A673 (cell line): ENCODE measurements at regions not wholly inside any gene's neighbourhood (a gene's known extent, or its start where the extent isn't known, plus 50 kb on each side); places are given as distances from the start of the nearest gene placed in this dataset.

Source experiments
- CTCF ChIP-seq: fragments of 300-800, 200-600 bp; sonication (generic); conservative IDR thresholded peaks from 2 replicates; pipeline ENCODE4 v1.5.1; 2017; ENCODE audit warnings: low read depth, mild to moderate bottlenecking, antibody characterized with exemption, low read length, moderate library complexity, mixed read lengths
- EZH2 ChIP-seq: fragments of 200-600 bp; sonication (generic); IDR thresholded peaks from 2 replicates; pipeline ENCODE4 v1.6.1; 2017; ENCODE audit warnings: borderline replicate concordance, low read depth, mild to moderate bottlenecking, mixed read lengths, antibody characterized with exemption, low read length; ENCODE audit not compliant: poor library complexity, severe bottlenecking

GRCh38 chr15:38012894-38013293 is 78.5 kb downstream of the TMCO5A start:
- no peak for TF ChIP-seq CTCF
- no peak for TF ChIP-seq EZH2
